Suppressor macrophage (primary cell): ENCODE measurements at regions not wholly inside any gene's neighbourhood (a gene's known extent, or its start where the extent isn't known, plus 50 kb on each side); places are given as distances from the start of the nearest gene placed in this dataset.
"Not testable (repeated sequence)": the region's sequence is repeated elsewhere in the genome, so short reads cannot be mapped to it uniquely, and the experiment has no call there.

ENCODE experiments used
- DNase-seq, 4 experiments: peaks; one replicate each; pipeline ENCODE4 v3.0.0-alpha.2; 2020 to 2022

DNA sequence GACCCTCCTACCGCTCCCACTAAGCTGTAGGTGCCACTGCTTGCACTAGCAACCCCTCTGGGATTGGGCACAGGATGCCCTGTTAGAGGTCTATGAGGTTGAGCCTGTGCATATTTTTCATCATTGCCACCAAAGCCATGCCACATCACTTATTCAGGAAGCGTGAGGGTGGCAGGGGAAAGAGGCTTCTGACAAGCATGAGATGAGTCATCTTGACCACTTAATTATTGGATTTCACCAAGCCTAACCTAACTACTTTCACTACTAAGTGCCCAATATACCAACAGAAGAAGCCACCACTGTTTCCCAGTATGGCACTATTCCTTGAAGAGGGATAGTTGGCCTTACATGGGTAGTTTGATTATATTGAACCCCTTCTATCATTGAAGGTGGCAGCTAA is 181.3 kb upstream of the EPHA4 start:
- DNase-seq: no peak

- DNase-seq: no peak
Measured at GRCh38 chr2:221752781-221753180, 180.7 kb upstream of the EPHA4 start.

DNA sequence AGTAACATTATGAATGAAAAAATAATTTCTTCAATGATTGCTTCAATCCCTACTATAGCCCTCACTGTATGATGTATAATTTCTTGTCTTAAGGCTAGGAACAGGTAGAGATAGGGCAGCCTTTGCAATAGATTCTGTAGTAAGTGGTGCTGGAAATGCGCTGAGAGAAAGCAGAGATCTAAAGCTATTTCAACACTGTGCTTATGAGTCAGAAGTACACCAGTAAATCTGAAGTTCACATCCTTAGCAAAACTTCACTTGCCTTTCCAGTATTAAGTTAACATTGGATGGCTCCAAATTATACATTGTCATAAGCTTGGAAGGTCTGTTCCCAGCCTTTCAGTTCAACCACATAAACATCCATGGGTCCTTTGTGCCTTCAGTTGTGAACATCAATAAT is 178.2 kb upstream of the EPHA4 start:
- DNase-seq: no peak

DNA sequence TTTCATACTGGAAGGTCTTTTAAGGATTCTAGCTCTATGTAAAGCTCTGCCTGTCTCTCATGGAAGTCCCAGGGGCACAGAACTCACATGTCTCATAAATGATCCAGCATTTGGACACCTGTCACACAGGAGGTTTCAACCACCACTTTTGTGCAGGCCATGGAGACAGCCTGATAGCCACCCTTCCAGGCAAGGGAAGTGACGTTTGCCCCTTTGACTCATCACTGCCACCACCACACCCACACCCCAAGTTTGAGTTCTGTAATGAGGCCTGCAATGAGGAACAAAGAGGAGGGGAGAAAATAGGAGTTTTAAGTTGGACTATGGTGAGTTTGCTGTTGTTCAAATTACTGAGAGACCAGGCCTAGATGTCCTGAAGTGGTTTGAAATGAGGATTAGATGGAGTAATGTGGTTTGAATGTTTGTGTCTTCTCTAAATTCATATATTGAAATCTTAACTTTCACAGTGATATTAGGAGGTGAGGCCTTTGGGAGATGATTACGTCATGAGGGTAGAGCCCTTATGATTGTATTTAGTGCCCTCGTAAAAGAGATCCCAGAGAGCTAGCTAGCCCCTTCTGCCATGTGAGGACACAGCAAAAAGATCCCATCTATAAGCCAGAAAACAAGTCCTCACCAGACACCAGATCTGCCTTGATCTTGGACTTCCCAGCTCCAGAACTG is 175.3 kb upstream of the EPHA4 start:
- no peak for DNase-seq

DNA sequence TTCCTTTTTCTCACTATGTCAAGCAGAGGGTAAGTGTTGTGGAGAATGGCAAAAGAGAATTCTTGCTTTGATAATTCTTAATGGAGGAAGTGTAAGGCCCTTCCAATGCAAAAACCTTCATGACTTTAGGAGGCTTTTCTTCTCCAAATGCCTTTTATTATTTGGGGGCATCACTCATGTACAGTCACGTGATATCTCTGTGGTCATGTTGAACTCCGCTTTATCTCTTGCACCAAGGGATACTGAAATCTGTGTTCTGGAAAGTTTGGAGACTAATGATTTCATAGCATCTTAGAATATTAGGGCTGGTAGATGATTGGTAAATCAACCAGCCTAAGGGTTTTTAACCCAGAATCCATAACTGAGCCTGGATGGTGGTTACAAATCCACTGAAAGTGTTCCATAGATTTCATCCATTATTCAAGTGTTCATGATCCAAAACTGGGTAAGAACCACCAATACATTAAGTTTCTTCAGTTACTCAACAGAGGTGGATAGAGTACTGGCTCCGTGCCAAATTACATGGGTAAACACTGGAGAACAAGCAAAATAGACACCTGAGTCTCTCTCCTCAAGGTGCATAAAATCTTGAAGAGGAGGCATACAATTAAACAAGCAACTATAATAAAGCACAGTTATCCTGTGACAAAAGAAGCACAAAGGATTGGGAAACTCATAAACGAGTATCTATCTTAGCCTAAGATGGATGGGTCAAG is 169.6 kb upstream of the EPHA4 start:
- DNase-seq: no peak

GRCh38 chr2:221731432-221732145 is 159.5 kb upstream of the EPHA4 start:
- no peak for DNase-seq

GRCh38 chr2:221726894-221727513 is 154.9 kb upstream of the EPHA4 start:
- no peak for DNase-seq

DNA sequence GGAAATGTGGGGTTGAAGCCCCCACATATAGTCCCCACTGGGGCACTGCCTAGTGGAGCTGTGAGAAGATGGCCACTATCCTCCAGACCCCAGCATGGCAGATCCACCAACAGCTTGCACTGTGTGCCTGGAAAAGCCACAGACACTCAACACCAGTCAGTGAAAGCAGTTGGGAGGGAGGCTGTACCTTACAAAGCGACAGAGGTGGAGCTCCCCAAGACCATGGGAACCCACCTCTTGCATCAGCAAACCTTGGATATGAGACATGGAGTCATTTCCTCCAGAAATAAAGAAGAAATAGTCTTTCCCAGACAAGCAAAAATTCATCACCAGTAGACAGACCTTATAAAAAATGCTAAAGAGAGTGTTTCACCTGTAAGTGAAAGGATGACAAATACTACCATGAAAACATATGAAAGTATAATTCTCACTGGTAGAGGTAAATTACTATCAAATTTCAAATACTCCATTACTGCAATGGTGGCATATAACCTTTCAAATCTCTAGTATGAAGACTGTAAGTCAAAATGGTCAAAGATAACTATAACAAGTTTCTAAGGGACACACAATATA is 152.6 kb upstream of the EPHA4 start:
- DNase-seq: no peak

GRCh38 chr2:221724117-221724516 is 152.0 kb upstream of the EPHA4 start:
- DNase-seq: not testable (repeated sequence)

- DNase-seq: no peak
Measured at GRCh38 chr2:221716426-221717303, 144.6 kb upstream of the EPHA4 start.

- no peak for DNase-seq
Measured at GRCh38 chr2:221715523-221716247, 143.6 kb upstream of the EPHA4 start.

- no peak for DNase-seq
Measured at GRCh38 chr2:221710744-221711143, 138.6 kb upstream of the EPHA4 start.

DNA sequence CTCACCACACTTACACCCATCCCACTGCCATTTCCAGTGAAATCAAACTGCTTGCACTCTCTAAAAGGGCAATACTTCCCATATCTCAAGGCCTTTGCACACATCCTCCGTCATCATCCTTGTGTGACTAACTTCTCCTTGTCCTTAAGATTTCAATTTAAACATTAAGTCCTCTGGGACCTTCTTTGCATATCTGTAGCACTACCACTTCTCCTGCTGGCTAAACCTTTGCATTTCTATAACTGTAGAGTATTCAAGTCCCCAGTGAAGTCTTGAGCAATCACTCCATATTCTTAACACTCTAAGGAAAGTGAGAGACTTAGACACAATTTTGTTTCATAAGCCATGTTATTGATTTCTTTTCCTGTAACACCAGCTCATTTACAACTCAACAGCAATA is 136.8 kb upstream of the EPHA4 start:
- no peak for DNase-seq

DNA sequence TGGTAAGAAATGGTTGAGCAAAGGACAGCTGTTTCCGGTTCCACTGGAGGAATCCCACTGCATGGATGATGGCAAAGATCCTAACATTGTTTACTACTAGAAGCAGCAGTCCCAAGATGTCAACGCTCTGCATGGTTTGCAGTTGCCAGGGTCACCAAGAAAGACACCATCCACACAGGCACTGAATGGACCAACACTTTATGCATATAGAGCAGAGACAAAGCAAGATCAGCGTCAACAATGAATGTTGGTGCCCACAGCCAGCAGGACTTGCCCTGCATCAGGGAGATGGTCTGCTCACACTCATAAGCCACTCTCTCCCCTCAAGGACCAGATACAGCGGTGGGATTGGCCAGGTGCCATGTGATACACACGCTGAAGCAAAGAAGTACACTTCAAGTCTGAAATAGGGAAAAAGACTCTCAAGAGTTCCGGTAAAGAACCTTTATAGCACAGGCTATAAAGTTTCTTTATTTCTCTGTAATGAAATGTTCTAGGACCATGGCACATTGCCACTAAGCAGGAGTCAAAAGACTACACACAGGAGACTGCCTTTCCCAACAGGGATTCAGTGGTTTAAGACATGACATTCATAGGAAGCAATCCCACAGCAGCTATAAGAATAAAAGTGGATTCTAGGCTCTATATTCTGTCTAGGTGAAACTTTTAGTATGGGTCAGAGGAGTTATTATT is 133.2 kb upstream of the EPHA4 start:
- DNase-seq: no peak

DNA sequence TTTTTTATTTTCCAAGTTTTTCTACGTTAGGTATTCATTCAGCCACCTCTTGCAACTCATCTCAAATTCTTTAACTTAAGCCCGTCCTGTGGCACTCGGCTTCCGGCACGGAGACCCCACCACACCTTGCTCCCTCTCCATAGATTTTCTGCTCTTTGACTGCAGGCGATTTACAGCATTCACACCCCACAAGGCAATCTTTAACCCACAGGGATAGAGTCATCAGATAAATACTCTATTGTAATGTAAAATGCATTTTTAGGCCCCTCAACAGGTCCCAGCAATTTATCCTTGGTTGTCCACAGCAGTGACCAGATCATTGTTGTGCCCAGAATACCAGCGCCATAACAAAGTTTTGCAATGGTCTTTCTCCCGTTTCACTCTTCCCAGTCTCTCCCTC is 132.3 kb upstream of the EPHA4 start:
- DNase-seq: no peak

DNA sequence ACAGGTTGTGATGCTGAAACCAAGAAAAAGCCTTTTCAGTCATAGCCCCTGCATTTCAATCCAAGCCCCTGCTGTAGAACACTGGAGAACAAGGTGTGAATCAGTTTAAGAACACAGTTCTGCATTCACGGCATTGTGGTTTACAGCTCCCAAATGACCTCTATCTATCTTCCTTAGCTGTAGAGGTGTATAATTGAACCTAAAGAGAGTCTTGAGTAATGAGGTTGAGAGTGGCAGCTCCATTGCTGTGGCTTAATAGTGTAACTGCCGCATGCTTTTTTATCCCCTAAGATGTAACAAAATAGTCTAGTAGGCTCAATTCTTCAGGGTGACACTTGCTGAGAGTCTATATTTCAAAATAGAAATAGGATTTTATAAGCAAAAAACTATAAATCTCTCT is 121.3 kb upstream of the EPHA4 start:
- DNase-seq: no peak

GRCh38 chr2:221691571-221691970 is 119.5 kb upstream of the EPHA4 start:
- DNase-seq: no peak

GRCh38 chr2:221689140-221689539 is 117.0 kb upstream of the EPHA4 start:
- DNase-seq: no peak

DNA sequence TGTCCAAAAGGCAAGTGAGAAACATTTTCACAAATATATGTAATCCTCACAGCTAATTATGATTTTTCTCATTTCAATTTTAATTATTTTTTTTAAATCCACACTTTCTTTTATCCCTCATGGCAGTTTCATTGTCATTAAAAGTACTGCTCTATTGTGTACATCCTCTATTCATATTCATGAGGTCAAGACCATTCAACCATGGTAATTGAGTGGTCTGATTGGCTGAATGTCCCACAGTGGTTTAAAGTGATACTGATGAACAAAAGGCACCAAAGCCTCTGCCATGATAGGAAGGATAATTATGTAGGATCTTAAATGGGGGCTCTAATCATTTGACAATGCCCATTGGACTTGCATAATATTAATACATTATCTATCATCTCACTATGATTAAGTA is 108.4 kb upstream of the EPHA4 start:
- DNase-seq: no peak

- DNase-seq: no peak
Measured at GRCh38 chr2:221677688-221678087, 105.6 kb upstream of the EPHA4 start.
